ENCODE measurements at regions not wholly inside any gene's neighbourhood (a gene's known extent, or its start where the extent isn't known, plus 50 kb on each side); places are given as distances from the start of the nearest gene placed in this dataset.

DNA sequence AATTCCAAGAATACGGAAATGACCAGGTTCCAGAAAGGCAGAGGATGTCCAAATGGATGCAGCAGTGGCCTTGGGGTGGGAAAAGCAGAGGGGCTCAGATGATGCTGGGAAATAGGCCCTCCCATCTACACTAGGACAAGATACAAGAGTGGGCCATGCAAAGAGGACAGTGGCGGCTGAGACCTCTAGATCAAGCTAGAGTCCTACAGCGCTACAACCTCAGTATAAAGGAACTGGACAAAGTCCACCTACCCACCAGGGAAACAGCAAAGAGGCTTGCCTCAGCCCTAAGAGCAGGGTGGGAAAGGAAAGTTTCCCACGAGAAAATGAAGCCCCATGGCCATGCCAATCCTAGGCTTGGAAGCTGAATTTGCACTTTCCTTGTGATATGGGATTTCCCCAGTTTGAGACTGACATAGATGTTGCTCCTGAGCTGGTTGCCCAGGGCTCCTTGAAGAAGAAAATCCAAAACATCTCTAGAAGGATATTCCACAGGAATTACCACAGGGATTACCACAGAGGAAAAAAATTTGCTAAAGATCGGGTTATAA lies 282.2 kb downstream of the MREG start:
- TF ChIP-seq, protein P1, sequence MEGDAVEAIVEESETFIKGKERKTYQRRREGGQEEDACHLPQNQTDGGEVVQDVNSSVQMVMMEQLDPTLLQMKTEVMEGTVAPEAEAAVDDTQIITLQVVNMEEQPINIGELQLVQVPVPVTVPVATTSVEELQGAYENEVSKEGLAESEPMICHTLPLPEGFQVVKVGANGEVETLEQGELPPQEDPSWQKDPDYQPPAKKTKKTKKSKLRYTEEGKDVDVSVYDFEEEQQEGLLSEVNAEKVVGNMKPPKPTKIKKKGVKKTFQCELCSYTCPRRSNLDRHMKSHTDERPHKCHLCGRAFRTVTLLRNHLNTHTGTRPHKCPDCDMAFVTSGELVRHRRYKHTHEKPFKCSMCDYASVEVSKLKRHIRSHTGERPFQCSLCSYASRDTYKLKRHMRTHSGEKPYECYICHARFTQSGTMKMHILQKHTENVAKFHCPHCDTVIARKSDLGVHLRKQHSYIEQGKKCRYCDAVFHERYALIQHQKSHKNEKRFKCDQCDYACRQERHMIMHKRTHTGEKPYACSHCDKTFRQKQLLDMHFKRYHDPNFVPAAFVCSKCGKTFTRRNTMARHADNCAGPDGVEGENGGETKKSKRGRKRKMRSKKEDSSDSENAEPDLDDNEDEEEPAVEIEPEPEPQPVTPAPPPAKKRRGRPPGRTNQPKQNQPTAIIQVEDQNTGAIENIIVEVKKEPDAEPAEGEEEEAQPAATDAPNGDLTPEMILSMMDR (IDR thresholded peaks at IDR 0.05; ENCODE audit: low read length): no peak
- no peak for TF ChIP-seq EZH2 (IDR thresholded peaks at IDR 0.05; ENCODE audit: borderline replicate concordance, low read length)
